SK-N-SH (cell line): ENCODE measurements at regions not wholly inside any gene's neighbourhood (a gene's known extent, or its start where the extent isn't known, plus 50 kb on each side); places are given as distances from the start of the nearest gene placed in this dataset.

Source experiments
- EZH2phosphoT487 ChIP-seq: fragments of 200-600 bp; sonication (generic); IDR thresholded peaks from 2 replicates; pipeline ENCODE4 v1.6.1; 2017; ENCODE audit warnings: low read depth, mixed run types, mild to moderate bottlenecking, antibody characterized with exemption, moderate library complexity, borderline replicate concordance
- TF ChIP-seq, protein P1 (sequence below): fragments of 200-600 bp; sonication (generic); IDR thresholded peaks from 2 replicates; pipeline ENCODE4 v1.6.1; 2017; ENCODE audit warnings: antibody characterized with exemption, mild to moderate bottlenecking, moderate library complexity
- TF ChIP-seq, protein P2 (sequence below): IDR thresholded peaks from 2 replicates; pipeline ENCODE4 v1.6.1; 2012; ENCODE audit warnings: mild to moderate bottlenecking, low read depth, low read length, moderate library complexity

DNA sequence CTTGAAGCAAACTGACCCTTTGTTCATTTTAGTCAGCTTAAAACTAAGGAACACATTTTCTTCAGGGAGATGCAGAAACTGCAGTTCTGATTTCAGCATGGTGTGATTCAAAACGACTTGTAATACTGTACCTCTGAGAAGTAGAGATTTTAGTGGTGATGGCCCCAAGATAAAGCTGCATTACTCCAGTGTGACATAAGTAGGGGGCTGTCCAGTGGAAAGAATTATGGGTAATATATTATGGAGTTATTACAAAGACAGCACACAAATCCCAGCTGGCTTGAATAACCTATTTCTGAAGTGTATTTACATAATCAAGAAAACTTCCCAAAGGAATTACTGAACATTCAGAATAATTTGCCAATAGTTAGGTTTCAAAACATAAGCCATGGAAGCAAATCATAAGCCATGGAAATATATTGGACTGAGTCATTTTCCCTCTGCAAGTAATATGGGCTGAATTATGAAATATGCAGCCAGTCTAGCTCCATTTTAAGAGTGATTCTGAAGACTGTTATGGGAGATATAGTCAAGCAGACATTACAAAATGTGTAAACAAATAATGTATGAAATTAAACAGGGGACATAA lies 133.7 kb upstream of the FBXL17 start:
- TF ChIP-seq EZH2phosphoT487, result no peak
- TF ChIP-seq, protein P1, sequence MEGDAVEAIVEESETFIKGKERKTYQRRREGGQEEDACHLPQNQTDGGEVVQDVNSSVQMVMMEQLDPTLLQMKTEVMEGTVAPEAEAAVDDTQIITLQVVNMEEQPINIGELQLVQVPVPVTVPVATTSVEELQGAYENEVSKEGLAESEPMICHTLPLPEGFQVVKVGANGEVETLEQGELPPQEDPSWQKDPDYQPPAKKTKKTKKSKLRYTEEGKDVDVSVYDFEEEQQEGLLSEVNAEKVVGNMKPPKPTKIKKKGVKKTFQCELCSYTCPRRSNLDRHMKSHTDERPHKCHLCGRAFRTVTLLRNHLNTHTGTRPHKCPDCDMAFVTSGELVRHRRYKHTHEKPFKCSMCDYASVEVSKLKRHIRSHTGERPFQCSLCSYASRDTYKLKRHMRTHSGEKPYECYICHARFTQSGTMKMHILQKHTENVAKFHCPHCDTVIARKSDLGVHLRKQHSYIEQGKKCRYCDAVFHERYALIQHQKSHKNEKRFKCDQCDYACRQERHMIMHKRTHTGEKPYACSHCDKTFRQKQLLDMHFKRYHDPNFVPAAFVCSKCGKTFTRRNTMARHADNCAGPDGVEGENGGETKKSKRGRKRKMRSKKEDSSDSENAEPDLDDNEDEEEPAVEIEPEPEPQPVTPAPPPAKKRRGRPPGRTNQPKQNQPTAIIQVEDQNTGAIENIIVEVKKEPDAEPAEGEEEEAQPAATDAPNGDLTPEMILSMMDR, result no peak
- TF ChIP-seq, protein P2, sequence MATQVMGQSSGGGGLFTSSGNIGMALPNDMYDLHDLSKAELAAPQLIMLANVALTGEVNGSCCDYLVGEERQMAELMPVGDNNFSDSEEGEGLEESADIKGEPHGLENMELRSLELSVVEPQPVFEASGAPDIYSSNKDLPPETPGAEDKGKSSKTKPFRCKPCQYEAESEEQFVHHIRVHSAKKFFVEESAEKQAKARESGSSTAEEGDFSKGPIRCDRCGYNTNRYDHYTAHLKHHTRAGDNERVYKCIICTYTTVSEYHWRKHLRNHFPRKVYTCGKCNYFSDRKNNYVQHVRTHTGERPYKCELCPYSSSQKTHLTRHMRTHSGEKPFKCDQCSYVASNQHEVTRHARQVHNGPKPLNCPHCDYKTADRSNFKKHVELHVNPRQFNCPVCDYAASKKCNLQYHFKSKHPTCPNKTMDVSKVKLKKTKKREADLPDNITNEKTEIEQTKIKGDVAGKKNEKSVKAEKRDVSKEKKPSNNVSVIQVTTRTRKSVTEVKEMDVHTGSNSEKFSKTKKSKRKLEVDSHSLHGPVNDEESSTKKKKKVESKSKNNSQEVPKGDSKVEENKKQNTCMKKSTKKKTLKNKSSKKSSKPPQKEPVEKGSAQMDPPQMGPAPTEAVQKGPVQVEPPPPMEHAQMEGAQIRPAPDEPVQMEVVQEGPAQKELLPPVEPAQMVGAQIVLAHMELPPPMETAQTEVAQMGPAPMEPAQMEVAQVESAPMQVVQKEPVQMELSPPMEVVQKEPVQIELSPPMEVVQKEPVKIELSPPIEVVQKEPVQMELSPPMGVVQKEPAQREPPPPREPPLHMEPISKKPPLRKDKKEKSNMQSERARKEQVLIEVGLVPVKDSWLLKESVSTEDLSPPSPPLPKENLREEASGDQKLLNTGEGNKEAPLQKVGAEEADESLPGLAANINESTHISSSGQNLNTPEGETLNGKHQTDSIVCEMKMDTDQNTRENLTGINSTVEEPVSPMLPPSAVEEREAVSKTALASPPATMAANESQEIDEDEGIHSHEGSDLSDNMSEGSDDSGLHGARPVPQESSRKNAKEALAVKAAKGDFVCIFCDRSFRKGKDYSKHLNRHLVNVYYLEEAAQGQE, result no peak
